ENCODE measurements at regions not wholly inside any gene's neighbourhood (a gene's known extent, or its start where the extent isn't known, plus 50 kb on each side); places are given as distances from the start of the nearest gene placed in this dataset.

DNA sequence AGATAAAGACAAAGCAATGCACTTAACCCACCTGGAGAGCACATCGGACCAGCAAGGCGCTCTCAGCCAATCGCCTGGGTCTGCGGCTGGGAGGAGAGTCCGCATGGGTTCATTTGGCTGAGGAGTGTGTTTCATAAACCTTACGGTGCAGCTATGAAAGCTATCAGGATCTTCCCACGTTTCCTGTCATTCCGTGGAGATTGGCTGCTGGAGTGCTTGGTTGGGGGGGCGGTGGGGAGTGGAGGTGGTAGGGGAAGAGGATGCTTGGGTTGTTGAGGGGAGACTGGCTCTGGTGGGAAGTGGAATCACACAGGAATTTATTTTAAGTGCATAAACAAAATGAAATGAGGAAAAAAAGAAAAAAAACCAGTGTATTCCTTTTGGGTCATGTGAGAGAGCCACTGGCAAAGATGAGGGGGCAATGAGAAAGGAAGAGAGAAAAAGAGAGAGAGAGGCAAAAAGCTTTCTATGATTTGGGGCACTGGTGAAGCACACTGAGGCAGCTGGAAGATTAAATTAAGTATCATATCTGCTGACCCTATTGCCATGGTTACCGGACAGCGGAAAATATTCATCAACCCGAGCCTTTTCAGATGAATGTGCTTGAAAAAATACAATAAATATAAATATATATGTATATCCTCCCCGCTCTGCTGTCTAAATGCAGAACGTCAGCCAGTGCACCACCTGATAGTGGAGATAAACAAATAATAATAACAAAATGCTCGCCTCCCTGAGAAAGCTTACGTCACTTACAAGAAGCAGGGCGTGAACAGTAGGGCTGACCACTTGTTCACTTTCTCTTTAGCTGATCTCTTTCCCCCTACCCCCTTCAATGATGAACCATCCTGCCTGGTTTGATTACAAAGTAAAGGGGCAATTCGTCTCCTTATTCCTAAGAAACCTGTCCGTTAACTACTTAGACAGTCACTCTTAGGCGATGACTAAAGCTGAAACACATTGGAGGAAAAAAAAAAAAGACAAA, 457.0 kb upstream of the ZFHX3 start:
- Mint-ChIP-seq H3K36me3 (ENCODE audit: low read depth, unreplicated experiment) (no peaks in the 10 kb centered on the region), H3K9me3 (ENCODE audit: unreplicated experiment) (no peaks in the 10 kb centered on the region), H3K27me3 (ENCODE audit: unreplicated experiment) (peaks cover 1% of the 10 kb centered on the region), H3K27ac (ENCODE audit: unreplicated experiment) (no peak overlapping the region), H3K4me3 (ENCODE audit: unreplicated experiment) (no peak overlapping the region), H3K4me1 (ENCODE audit: unreplicated experiment) (peaks cover 11% of the 10 kb centered on the region)
- DNase-seq (ENCODE audit: low spot score), result no peak
- TF ChIP-seq, protein P1, sequence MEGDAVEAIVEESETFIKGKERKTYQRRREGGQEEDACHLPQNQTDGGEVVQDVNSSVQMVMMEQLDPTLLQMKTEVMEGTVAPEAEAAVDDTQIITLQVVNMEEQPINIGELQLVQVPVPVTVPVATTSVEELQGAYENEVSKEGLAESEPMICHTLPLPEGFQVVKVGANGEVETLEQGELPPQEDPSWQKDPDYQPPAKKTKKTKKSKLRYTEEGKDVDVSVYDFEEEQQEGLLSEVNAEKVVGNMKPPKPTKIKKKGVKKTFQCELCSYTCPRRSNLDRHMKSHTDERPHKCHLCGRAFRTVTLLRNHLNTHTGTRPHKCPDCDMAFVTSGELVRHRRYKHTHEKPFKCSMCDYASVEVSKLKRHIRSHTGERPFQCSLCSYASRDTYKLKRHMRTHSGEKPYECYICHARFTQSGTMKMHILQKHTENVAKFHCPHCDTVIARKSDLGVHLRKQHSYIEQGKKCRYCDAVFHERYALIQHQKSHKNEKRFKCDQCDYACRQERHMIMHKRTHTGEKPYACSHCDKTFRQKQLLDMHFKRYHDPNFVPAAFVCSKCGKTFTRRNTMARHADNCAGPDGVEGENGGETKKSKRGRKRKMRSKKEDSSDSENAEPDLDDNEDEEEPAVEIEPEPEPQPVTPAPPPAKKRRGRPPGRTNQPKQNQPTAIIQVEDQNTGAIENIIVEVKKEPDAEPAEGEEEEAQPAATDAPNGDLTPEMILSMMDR (IDR thresholded peaks at IDR 0.05; ENCODE audit: unreplicated experiment), result no peak

DNA sequence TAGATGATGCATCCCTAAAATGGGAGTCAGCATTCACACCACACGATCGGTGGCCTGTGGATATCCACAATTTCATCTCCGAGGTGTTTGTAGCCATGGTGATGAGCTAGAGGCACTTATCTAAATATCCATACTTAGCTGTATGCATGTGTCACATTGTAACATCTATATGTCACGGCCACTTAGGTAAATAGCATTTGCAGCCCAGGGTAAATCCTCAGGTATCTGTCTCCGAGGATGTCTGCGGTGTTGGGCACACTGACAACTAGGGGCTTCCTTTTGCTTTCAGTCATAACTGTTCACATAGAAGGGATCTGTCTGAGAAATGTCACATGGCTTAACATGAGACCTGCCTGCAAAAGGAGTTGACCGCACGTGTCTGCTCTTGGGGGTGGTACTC, 455.2 kb upstream of the ZFHX3 start:
- TF ChIP-seq, protein P1 (IDR thresholded peaks at IDR 0.05; ENCODE audit: unreplicated experiment), result no peak
- no peak for DNase-seq (ENCODE audit: low spot score)
- peaks cover 1% of the 10 kb centered on the region for H3K27me3 Mint-ChIP-seq (ENCODE audit: unreplicated experiment)
- H3K36me3 Mint-ChIP-seq (ENCODE audit: low read depth, unreplicated experiment), result no peaks in the 10 kb centered on the region
- no peaks in the 10 kb centered on the region for H3K9me3 Mint-ChIP-seq (ENCODE audit: unreplicated experiment)
- peaks cover 11% of the 10 kb centered on the region for H3K4me1 Mint-ChIP-seq (ENCODE audit: unreplicated experiment)
- H3K4me3 Mint-ChIP-seq (ENCODE audit: unreplicated experiment), result no peak overlapping the region
- no peak overlapping the region for H3K27ac Mint-ChIP-seq (ENCODE audit: unreplicated experiment)

DNA sequence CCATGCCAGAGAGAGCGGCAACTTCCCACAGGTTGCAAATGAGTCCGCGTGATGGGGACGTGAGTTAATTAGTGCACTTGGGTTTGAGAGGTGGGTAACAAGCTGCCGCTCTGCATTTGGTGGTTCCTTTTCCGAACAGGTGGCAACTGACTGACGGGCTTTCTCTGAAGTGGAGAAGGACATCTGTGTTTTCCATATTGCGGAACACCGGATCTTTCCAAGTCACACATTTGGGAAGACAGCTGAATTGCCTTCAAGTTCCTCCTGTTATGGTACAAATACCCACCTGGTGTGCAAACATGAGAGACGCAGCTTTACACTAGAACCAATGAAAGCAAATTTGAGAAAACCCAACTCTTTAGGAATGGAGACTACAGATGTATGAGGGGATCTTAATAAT, 451.3 kb upstream of the ZFHX3 start:
- Mint-ChIP-seq H3K4me3 (ENCODE audit: unreplicated experiment) (no peak overlapping the region), H3K27ac (ENCODE audit: unreplicated experiment) (no peak overlapping the region), H3K27me3 (ENCODE audit: unreplicated experiment) (peaks cover 1% of the 10 kb centered on the region), H3K36me3 (ENCODE audit: low read depth, unreplicated experiment) (no peaks in the 10 kb centered on the region), H3K4me1 (ENCODE audit: unreplicated experiment) (peaks cover under 1% of the 10 kb centered on the region), H3K9me3 (ENCODE audit: unreplicated experiment) (no peaks in the 10 kb centered on the region)
- TF ChIP-seq, protein P1 (IDR thresholded peaks at IDR 0.05; ENCODE audit: unreplicated experiment), result no peak
- DNase-seq (ENCODE audit: low spot score), result no peak

DNA sequence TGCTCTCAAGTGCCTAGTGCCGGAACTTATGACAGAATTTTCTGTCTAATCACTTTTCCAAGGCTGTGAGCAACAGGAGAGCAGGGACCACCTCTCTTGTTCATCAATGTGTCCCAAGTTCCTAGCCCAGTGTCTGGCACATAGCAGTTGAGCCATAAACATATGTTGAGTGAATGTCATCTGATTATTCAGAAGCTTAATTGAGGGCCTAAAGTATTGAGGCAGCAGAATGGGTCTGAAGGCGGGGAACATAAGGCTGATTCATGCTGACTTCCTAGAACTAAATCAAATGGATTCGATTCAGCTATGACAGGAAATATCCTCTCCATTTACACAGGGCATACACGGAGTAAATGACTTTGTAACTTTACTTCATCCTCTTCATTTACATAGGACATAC, 438.0 kb upstream of the ZFHX3 start:
- H3K36me3 Mint-ChIP-seq (ENCODE audit: low read depth, unreplicated experiment), result no peaks in the 10 kb centered on the region
- no peak for DNase-seq (ENCODE audit: low spot score)
- H3K27ac Mint-ChIP-seq (ENCODE audit: unreplicated experiment), result no peak overlapping the region
- H3K27me3 Mint-ChIP-seq (ENCODE audit: unreplicated experiment), result no peaks in the 10 kb centered on the region
- TF ChIP-seq, protein P1 (IDR thresholded peaks at IDR 0.05; ENCODE audit: unreplicated experiment), result no peak
- no peaks in the 10 kb centered on the region for H3K9me3 Mint-ChIP-seq (ENCODE audit: unreplicated experiment)
- H3K4me3 Mint-ChIP-seq (ENCODE audit: unreplicated experiment), result no peak overlapping the region
- H3K4me1 Mint-ChIP-seq (ENCODE audit: unreplicated experiment), result no peaks in the 10 kb centered on the region
